Adrenal gland (tissue), 9 donors: ENCODE measurements at regions not wholly inside any gene's neighbourhood (a gene's known extent, or its start where the extent isn't known, plus 50 kb on each side); places are given as distances from the start of the nearest gene placed in this dataset.
A peak's percentile ranks its signal among the peaks of the same experiment; 100 is the strongest.

ENCODE experiments used
- DNase-seq, 7 donors: peaks; one replicate each; pipeline ENCODE4 v3.0.0-alpha.2; 2019 to 2020
- H3K27ac ChIP-seq, 5 donors: fragments of 200-600 bp; sonication (generic) in 4 of 5; 1 replicate in 3 of 5; 2 replicates in 2 of 5; pipeline versions ENCODE4 v1.5.1 to v1.8.0; 2016 to 2020; ENCODE audit warnings: mild to moderate bottlenecking in 1 of 5
- H3K27me3 ChIP-seq: fragments of 200-600 bp; 2 replicates; pipeline ENCODE4 v1.8.0; 2021
- H3K36me3 ChIP-seq, 2 donors: fragments of 200-600 bp; replicated peaks in 1 of 2; 1 replicate in 1 of 2; 2 replicates in 1 of 2; pipeline versions ENCODE4 v1.5.1 to v1.8.0; 2018 to 2022
- H3K4me1 ChIP-seq, 2 donors: fragments of 200-600 bp; replicated peaks in 1 of 2; 1 replicate in 1 of 2; 2 replicates in 1 of 2; pipeline versions ENCODE4 v1.5.1 to v1.8.0; 2018 to 2021
- H3K4me3 ChIP-seq, 4 donors: fragments of 200-600 bp; sonication (generic) in 3 of 4; one replicate each; pipeline ENCODE4 v1.5.1; 2016 to 2018
- H3K9me3 ChIP-seq, 3 donors: fragments of 200-600 bp; sonication (generic) in 1 of 3; replicated peaks in 1 of 3; 1 replicate in 2 of 3; 2 replicates in 1 of 3; pipeline versions ENCODE4 v1.5.1 to v1.8.0; 2016 to 2021
- POLR2A ChIP-seq, 2 donors: fragments of 450-650 bp; IDR thresholded peaks; one replicate each; pipeline ENCODE4 v1.6.1; 2017; ENCODE audit warnings: antibody characterized with exemption in 2 of 2, mild to moderate bottlenecking in 2 of 2, moderate library complexity in 1 of 2
- WGBS, 4 donors: extraction: QIAGEN DNeasy Blood & Tissue Kit in 2 of 4; methylation state at CpG; one replicate each; pipeline versions ENCODE4 v1.1.5 to v1.1.7; 2013 to 2017; 5-methylcytosine and 5-hydroxymethylcytosine counted together
- intact Hi-C, 2 donors: fragments of 100-400 bp; cut with DNase I; formaldehyde crosslinking; loops; one replicate each; pipeline versions ENCODE4 v1.14.1 to v1.15.0; 2022 to 2023
- TF ChIP-seq, protein P1 (sequence below), 6 experiments: fragments of 450-650 bp in 4 of 6; fragments of 200-600 bp in 2 of 6; sonication (generic) in 1 of 6; IDR thresholded peaks; 1 replicate in 5 of 6; 2 replicates in 1 of 6; pipeline versions ENCODE4 v1.5.1 to v1.8.0; 2016 to 2021; ENCODE audit warnings: antibody characterized with exemption in 6 of 6, mild to moderate bottlenecking in 2 of 6, moderate library complexity in 1 of 6
- donor health status: healthy with polysubstance abuse.
- donor health status: Bipolar disorder and iron deficiency.
- donor health status: DM: yes; HTN: yes; CAD: no.
- donor health status: DM: no; HTN: no; CAD: no.
- donor health status: DM: no; HTN: no; CAD: no.

DNA sequence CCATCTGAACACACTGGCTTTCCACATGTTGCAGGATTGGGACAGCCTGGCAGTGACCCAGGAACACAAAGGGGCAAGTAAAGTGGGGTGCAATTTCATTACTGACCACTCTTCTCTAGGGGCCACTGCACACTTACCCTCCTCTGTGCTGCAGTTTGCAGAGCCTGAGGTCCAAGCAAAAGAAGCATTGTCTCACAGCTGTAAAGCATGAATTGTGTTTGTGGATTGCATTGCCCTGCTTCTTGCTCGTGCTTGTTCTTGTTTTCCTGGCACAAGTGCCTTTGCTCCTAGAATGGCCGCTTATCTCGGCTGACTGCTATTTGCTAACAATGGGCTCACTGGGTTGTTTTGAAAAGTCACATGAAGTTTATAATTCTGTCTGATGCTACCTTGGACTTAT, 209.1 kb upstream of the JADE1 start:
- DNase-seq, result peak in 5 of 7 donors; percentile 26 to 60 (median 36)
- intact Hi-C loops, result no loop called here
- H3K36me3 ChIP-seq, result no peaks in the 10 kb centered on the region
- TF ChIP-seq POLR2A (IDR thresholded peaks at IDR 0.05), result no peak
- TF ChIP-seq, protein P1, sequence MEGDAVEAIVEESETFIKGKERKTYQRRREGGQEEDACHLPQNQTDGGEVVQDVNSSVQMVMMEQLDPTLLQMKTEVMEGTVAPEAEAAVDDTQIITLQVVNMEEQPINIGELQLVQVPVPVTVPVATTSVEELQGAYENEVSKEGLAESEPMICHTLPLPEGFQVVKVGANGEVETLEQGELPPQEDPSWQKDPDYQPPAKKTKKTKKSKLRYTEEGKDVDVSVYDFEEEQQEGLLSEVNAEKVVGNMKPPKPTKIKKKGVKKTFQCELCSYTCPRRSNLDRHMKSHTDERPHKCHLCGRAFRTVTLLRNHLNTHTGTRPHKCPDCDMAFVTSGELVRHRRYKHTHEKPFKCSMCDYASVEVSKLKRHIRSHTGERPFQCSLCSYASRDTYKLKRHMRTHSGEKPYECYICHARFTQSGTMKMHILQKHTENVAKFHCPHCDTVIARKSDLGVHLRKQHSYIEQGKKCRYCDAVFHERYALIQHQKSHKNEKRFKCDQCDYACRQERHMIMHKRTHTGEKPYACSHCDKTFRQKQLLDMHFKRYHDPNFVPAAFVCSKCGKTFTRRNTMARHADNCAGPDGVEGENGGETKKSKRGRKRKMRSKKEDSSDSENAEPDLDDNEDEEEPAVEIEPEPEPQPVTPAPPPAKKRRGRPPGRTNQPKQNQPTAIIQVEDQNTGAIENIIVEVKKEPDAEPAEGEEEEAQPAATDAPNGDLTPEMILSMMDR (IDR thresholded peaks at IDR 0.05), result no peak
- peaks cover 51 to 59% of the 10 kb centered on the region in 2 donors for H3K4me1 ChIP-seq
- H3K9me3 ChIP-seq, result no peaks in the 10 kb centered on the region
- H3K27me3 ChIP-seq, result no peaks in the 10 kb centered on the region
- 17 to 42% (median 36%) methylated on average over 3 of the region's 3 CpGs for WGBS, 4 donors
- H3K4me3 ChIP-seq, result peak overlapping the region in 1 of 4 donors; percentile 21
- H3K27ac ChIP-seq, result peak overlapping the region; percentile 27 to 92 (median 79)

- TF ChIP-seq, protein P1 (IDR thresholded peaks at IDR 0.05), result no peak
- no peak for TF ChIP-seq POLR2A (IDR thresholded peaks at IDR 0.05)
- Histone ChIP-seq H3K27me3 (no peaks in the 10 kb centered on the region), H3K9me3 (no peaks in the 10 kb centered on the region), H3K36me3 (no peaks in the 10 kb centered on the region), H3K4me1 (peaks cover 50 to 52% of the 10 kb centered on the region in 2 donors), H3K4me3 (no peak overlapping the region), H3K27ac (no peak overlapping the region)
- intact Hi-C loops, result no loop called here
- DNase-seq, result no peak
- WGBS, 4 donors, result 57 to 68% (median 64%) methylated on average over 3 of the region's 3 CpGs
Observed at GRCh38 chr4:128597500-128597899, 212.0 kb upstream of the JADE1 start.

GRCh38 chr4:128596853-128597252, 212.6 kb upstream of the JADE1 start:
- peaks cover 44 to 46% of the 10 kb centered on the region in 2 donors for H3K4me1 ChIP-seq
- intact Hi-C loops, result no loop called here
- no peak overlapping the region for H3K4me3 ChIP-seq
- DNase-seq, result no peak
- 68 to 77% (median 74%) methylated on average over 2 of the region's 2 CpGs for WGBS, 4 donors
- H3K27me3 ChIP-seq, result no peaks in the 10 kb centered on the region
- H3K27ac ChIP-seq, result no peak overlapping the region
- no peaks in the 10 kb centered on the region for H3K36me3 ChIP-seq
- H3K9me3 ChIP-seq, result no peaks in the 10 kb centered on the region
- TF ChIP-seq, protein P1 (IDR thresholded peaks at IDR 0.05), result no peak

DNA sequence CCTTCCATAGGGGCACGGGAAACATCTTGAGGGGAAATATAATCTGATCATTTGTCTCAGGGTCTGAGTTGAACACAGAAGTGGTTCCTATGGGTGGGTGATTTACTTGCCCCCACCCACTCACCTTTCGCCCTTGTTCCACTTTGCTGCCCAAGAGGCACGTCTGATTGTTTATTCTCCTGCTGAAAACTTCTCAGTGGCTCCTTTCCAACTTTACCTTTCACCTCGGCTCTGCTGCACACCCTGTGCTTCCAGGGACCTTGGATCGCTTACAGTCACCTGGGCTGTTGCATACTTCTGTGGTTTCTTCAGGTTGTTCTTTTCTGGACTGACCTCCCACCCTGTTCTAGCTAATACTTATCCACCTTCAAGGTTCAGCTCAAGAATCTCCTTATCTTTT, 213.4 kb upstream of the JADE1 start:
- WGBS, 4 donors, result 70 to 83% (median 73%) methylated on average over 5 of the region's 5 CpGs
- no peaks in the 10 kb centered on the region for H3K9me3 ChIP-seq
- peaks cover 38 to 40% of the 10 kb centered on the region in 2 donors for H3K4me1 ChIP-seq
- H3K27ac ChIP-seq, result no peak overlapping the region
- H3K36me3 ChIP-seq, result no peaks in the 10 kb centered on the region
- TF ChIP-seq POLR2A (IDR thresholded peaks at IDR 0.05), result no peak
- TF ChIP-seq, protein P1 (IDR thresholded peaks at IDR 0.05), result no peak
- no peak overlapping the region for H3K4me3 ChIP-seq
- no peaks in the 10 kb centered on the region for H3K27me3 ChIP-seq
- intact Hi-C loops, result no loop called here
- no peak for DNase-seq
